OCI-LY1 (cell line): ENCODE measurements at regions not wholly inside any gene's neighbourhood (a gene's known extent, or its start where the extent isn't known, plus 50 kb on each side); places are given as distances from the start of the nearest gene placed in this dataset.

ENCODE experiments used
- EZH2 ChIP-seq: fragments of 200-600 bp; sonication (generic), shearing (Covaris generic); IDR thresholded peaks from 2 replicates; pipeline ENCODE4 v1.8.0; 2017; ENCODE audit warnings: borderline replicate concordance, mixed run types, mild to moderate bottlenecking, antibody characterized with exemption, low read length, moderate library complexity, mixed read lengths
- TF ChIP-seq, protein P1 (sequence below): fragments of 200-600 bp; sonication (generic), shearing (Covaris generic); IDR thresholded peaks from 2 replicates; pipeline ENCODE4 v1.5.1; 2017; ENCODE audit warnings: mild to moderate bottlenecking, antibody characterized with exemption, low read length, moderate library complexity, mixed read lengths

DNA sequence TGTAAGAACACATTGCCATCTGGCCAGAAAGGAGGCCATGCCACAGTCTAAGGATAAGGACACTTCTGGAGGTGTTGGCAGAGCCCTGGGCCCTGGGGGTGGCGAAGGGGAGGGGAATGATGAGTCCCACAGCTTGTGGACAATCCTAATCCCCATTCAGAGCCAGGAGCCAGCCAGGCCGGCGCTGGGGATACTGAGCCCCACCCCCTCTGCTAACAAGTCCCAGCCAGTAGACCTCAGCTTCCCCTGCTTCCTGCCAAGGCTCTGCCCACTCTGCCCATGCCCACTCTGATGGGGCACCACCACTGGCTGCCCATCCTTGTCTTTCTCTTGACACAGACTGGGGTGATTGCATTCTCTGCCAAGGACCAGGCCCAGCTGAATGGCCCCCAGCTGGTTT, 71.9 kb downstream of the NAV1 start:
- TF ChIP-seq, protein P1, sequence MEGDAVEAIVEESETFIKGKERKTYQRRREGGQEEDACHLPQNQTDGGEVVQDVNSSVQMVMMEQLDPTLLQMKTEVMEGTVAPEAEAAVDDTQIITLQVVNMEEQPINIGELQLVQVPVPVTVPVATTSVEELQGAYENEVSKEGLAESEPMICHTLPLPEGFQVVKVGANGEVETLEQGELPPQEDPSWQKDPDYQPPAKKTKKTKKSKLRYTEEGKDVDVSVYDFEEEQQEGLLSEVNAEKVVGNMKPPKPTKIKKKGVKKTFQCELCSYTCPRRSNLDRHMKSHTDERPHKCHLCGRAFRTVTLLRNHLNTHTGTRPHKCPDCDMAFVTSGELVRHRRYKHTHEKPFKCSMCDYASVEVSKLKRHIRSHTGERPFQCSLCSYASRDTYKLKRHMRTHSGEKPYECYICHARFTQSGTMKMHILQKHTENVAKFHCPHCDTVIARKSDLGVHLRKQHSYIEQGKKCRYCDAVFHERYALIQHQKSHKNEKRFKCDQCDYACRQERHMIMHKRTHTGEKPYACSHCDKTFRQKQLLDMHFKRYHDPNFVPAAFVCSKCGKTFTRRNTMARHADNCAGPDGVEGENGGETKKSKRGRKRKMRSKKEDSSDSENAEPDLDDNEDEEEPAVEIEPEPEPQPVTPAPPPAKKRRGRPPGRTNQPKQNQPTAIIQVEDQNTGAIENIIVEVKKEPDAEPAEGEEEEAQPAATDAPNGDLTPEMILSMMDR, result no peak
- no peak for TF ChIP-seq EZH2
